ENCODE measurements at regions not wholly inside any gene's neighbourhood (a gene's known extent, or its start where the extent isn't known, plus 50 kb on each side); places are given as distances from the start of the nearest gene placed in this dataset.

- H3F3A ChIP-seq (ENCODE audit: low read depth), result peaks cover 12% of the 10 kb centered on the region
- H3K4me1 ChIP-seq, result peaks cover 7% of the 10 kb centered on the region
- no peak overlapping the region for H3K9ac ChIP-seq
- no peaks in the 10 kb centered on the region for H3K9me3 ChIP-seq (ENCODE audit: low read depth)
- peaks cover 44% of the 10 kb centered on the region for H4K20me1 ChIP-seq (ENCODE audit: low read depth)
- H3K9me3 Mint-ChIP-seq, result peaks cover 2% of the 10 kb centered on the region
- H3K79me2 ChIP-seq (ENCODE audit: low read depth), result no peaks in the 10 kb centered on the region
- no peak for DNase-seq (ENCODE audit: low spot score)
- H3K4me2 ChIP-seq, result no peak overlapping the region
- H3K27me3 ChIP-seq, result peaks cover 100% of the 10 kb centered on the region
- no peak overlapping the region for H3K4me3 Mint-ChIP-seq
- H3K36me3 Mint-ChIP-seq, result no peaks in the 10 kb centered on the region
- TF ChIP-seq EZH2phosphoT487 (IDR thresholded peaks at IDR 0.05) (peak; percentile 2), EZH2 (IDR thresholded peaks at IDR 0.05) (no peak), CTCF (IDR thresholded peaks at IDR 0.05) (no peak)
- H3K4me1 Mint-ChIP-seq, result peaks cover 16% of the 10 kb centered on the region
- no peaks in the 10 kb centered on the region for H3K36me3 ChIP-seq
- no peak overlapping the region for H2AFZ ChIP-seq (replicated peaks)
- no peak overlapping the region for H3K4me3 ChIP-seq
- no peak overlapping the region for H3K27ac ChIP-seq
- no peak overlapping the region for H3K27ac Mint-ChIP-seq
- peaks cover 62% of the 10 kb centered on the region for H3K27me3 Mint-ChIP-seq (ENCODE audit: insufficient read depth, low read depth)
These were observed 119.2 kb downstream of the INHBB start for GRCh38 chr2:120465012-120465700.

- H2AFZ ChIP-seq (replicated peaks), result no peak overlapping the region
- no peaks in the 10 kb centered on the region for H3K36me3 ChIP-seq
- peaks cover 65% of the 10 kb centered on the region for H3K27me3 Mint-ChIP-seq (ENCODE audit: insufficient read depth, low read depth)
- no peak overlapping the region for H3K27ac ChIP-seq
- no peak overlapping the region for H3K27ac Mint-ChIP-seq
- H3K4me1 Mint-ChIP-seq, result peaks cover 16% of the 10 kb centered on the region
- peaks cover 44% of the 10 kb centered on the region for H4K20me1 ChIP-seq (ENCODE audit: low read depth)
- H3K27me3 ChIP-seq, result peaks cover 100% of the 10 kb centered on the region
- H3F3A ChIP-seq (ENCODE audit: low read depth), result peaks cover 12% of the 10 kb centered on the region
- TF ChIP-seq EZH2 (IDR thresholded peaks at IDR 0.05) (no peak), EZH2phosphoT487 (IDR thresholded peaks at IDR 0.05) (no peak), CTCF (IDR thresholded peaks at IDR 0.05) (peak; percentile 5)
- H3K4me3 ChIP-seq, result peak overlapping the region; percentile 32
- no peaks in the 10 kb centered on the region for H3K36me3 Mint-ChIP-seq
- peak overlapping the region; percentile 38 for H3K4me3 Mint-ChIP-seq
- DNase-seq (ENCODE audit: low spot score), result no peak
- no peaks in the 10 kb centered on the region for H3K9me3 ChIP-seq (ENCODE audit: low read depth)
- H3K9ac ChIP-seq, result no peak overlapping the region
- H3K4me1 ChIP-seq, result peaks cover 7% of the 10 kb centered on the region
- H3K4me2 ChIP-seq, result peak overlapping the region; percentile 73
- H3K79me2 ChIP-seq (ENCODE audit: low read depth), result no peaks in the 10 kb centered on the region
- peaks cover 2% of the 10 kb centered on the region for H3K9me3 Mint-ChIP-seq
These were observed 119.7 kb downstream of the INHBB start for GRCh38 chr2:120465701-120465988.

GRCh38 chr2:120465989-120466703 is 120.2 kb downstream of the INHBB start:
- Mint-ChIP-seq H3K27ac (no peak overlapping the region), H3K27me3 (ENCODE audit: insufficient read depth, low read depth) (peaks cover 66% of the 10 kb centered on the region), H3K36me3 (no peaks in the 10 kb centered on the region), H3K4me3 (peak overlapping the region; percentile 38), H3K9me3 (no peaks in the 10 kb centered on the region), H3K4me1 (peaks cover 16% of the 10 kb centered on the region)
- peaks cover 7% of the 10 kb centered on the region for H3K4me1 ChIP-seq
- H3K4me2 ChIP-seq, result peak overlapping the region; percentile 73
- H3K4me3 ChIP-seq, result peak overlapping the region; percentile 32
- H4K20me1 ChIP-seq (ENCODE audit: low read depth), result peaks cover 44% of the 10 kb centered on the region
- peak; percentile 91 for DNase-seq (ENCODE audit: low spot score)
- H2AFZ ChIP-seq (replicated peaks), result no peak overlapping the region
- peaks cover 12% of the 10 kb centered on the region for H3F3A ChIP-seq (ENCODE audit: low read depth)
- peaks cover 100% of the 10 kb centered on the region for H3K27me3 ChIP-seq
- no peak overlapping the region for H3K9ac ChIP-seq
- TF ChIP-seq EZH2phosphoT487 (IDR thresholded peaks at IDR 0.05) (peak; percentile 60), EZH2 (IDR thresholded peaks at IDR 0.05) (peak; percentile 38), CTCF (IDR thresholded peaks at IDR 0.05) (no peak)
- H3K9me3 ChIP-seq (ENCODE audit: low read depth), result no peaks in the 10 kb centered on the region
- H3K36me3 ChIP-seq, result no peaks in the 10 kb centered on the region
- H3K79me2 ChIP-seq (ENCODE audit: low read depth), result no peaks in the 10 kb centered on the region
- no peak overlapping the region for H3K27ac ChIP-seq
